HUES6 (cell line): ENCODE measurements at regions not wholly inside any gene's neighbourhood (a gene's known extent, or its start where the extent isn't known, plus 50 kb on each side); places are given as distances from the start of the nearest gene placed in this dataset.
"Not testable (repeated sequence)": the region's sequence is repeated elsewhere in the genome, so short reads cannot be mapped to it uniquely, and the experiment has no call there.

Experiments used
- H3K27ac ChIP-seq: 2 replicates; pipeline ENCODE4 v1.7.0; 2013; ENCODE audit warnings: low read depth, mild to moderate bottlenecking, low read length, inconsistent platforms
- H3K27me3 ChIP-seq: 2 replicates; pipeline ENCODE4 v1.6.1; 2013; ENCODE audit warnings: low read length; ENCODE audit not compliant: control insufficient read depth, insufficient read depth
- H3K36me3 ChIP-seq: 2 replicates; pipeline ENCODE4 v1.6.1; 2013; ENCODE audit warnings: low read length; ENCODE audit not compliant: control insufficient read depth, insufficient read depth
- H3K4me1 ChIP-seq: 2 replicates; pipeline ENCODE4 v1.6.1; 2013; ENCODE audit warnings: low read length; ENCODE audit not compliant: control insufficient read depth, insufficient read depth
- H3K4me3 ChIP-seq: 2 replicates; pipeline ENCODE4 v1.5.1; 2013; ENCODE audit warnings: low read depth, low read length
- H3K9ac ChIP-seq: one replicate; pipeline ENCODE4 v1.6.1; 2013; ENCODE audit warnings: mild to moderate bottlenecking, low read length
- H3K9me3 ChIP-seq: 2 replicates; pipeline ENCODE4 v1.6.1; 2013; ENCODE audit warnings: low read depth, low read length; ENCODE audit not compliant: control insufficient read depth, insufficient read depth

DNA sequence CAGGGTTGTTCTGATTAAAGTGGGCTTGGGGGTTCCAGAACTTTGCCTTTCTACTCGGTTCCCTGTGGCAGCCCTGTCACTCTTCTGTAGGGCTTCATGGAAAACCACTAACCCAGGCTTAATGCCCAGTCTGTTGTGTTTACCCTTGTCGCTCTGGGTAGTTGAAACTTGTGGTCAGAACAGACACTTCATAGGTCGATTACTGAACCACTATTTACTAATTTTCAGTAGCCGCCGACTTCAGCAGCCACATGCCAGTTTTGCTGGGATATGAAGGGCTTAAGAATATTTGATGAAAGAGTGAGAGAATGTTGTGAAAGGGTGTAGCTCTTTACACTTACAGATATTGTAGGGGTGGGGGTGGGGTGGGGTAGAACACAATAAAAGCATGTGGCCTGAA lies 362.3 kb downstream of the RND3 start:
- Histone ChIP-seq H3K27me3 (no peaks in the 10 kb centered on the region), H3K9ac (no peak overlapping the region), H3K27ac (no peak overlapping the region), H3K9me3 (peaks cover 8% of the 10 kb centered on the region; the same call in 1 of the 2 replicates), H3K36me3 (no peaks in the 10 kb centered on the region), H3K4me3 (no peak overlapping the region), H3K4me1 (peaks cover 24% of the 10 kb centered on the region)

- Histone ChIP-seq H3K4me1 (peaks cover 28% of the 10 kb centered on the region), H3K9me3 (peaks cover 8% of the 10 kb centered on the region; the same call in 1 of the 2 replicates), H3K27me3 (no peaks in the 10 kb centered on the region), H3K4me3 (no peak overlapping the region), H3K36me3 (no peaks in the 10 kb centered on the region), H3K9ac (no peak overlapping the region), H3K27ac (no peak overlapping the region)
Measured at GRCh38 chr2:150124739-150125138, 362.7 kb downstream of the RND3 start.

GRCh38 chr2:150122871-150123613 lies 364.4 kb downstream of the RND3 start:
- no peaks in the 10 kb centered on the region for H3K27me3 ChIP-seq
- peaks cover 31% of the 10 kb centered on the region for H3K4me1 ChIP-seq
- H3K9me3 ChIP-seq = no peaks in the 10 kb centered on the region
- no peak overlapping the region for H3K4me3 ChIP-seq
- no peak overlapping the region for H3K9ac ChIP-seq
- no peaks in the 10 kb centered on the region for H3K36me3 ChIP-seq
- no peak overlapping the region for H3K27ac ChIP-seq

DNA sequence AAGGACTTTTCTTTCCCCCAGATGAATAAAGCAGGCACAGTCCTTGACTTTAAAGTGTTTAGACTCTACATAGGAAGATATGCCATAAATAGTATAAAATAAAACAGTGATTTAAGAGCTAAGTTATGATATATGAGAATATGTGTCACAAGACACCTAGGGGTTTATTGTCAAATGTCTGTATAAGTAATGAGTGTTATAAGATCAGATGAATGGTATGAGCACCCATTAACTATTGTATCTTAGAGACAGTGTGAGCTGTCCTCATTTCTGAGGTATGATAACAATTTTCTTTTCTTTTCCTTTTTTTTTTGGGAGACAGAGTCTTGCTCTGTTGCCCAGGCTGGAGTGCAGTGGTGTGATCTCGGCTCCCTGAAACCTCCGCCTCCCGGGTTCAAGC lies 365.3 kb downstream of the RND3 start:
- Histone ChIP-seq H3K4me3 (no peak overlapping the region), H3K9ac (no peak overlapping the region), H3K27ac (no peak overlapping the region), H3K27me3 (no peaks in the 10 kb centered on the region), H3K36me3 (no peaks in the 10 kb centered on the region), H3K9me3 (no peaks in the 10 kb centered on the region), H3K4me1 (peaks cover 31% of the 10 kb centered on the region)

GRCh38 chr2:150120326-150120955 lies 367.0 kb downstream of the RND3 start:
- Histone ChIP-seq H3K9me3 (no peaks in the 10 kb centered on the region), H3K4me3 (no peak overlapping the region), H3K9ac (no peak overlapping the region), H3K36me3 (no peaks in the 10 kb centered on the region), H3K27ac (no peak overlapping the region), H3K27me3 (no peaks in the 10 kb centered on the region), H3K4me1 (peaks cover 19% of the 10 kb centered on the region)

DNA sequence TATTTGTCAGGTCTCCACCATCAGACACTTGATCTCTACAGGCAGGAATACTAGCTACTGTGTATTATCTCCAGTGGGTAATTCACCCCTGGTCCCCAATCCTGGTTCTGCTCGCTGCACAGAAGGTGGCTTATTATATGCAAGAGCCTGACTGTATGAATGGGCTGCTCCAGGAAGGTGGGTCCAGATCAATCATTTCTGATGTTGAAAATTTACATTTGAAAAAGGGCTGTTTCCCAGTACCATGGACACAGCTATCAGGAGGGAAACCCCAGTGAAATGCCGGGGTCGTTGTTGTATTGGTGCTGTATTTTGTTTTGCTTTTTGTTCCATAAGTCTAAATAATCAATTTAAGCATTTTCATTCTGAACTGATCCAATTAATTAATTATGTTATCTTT lies 367.6 kb downstream of the RND3 start:
- H3K4me3 ChIP-seq = no peak overlapping the region
- H3K9me3 ChIP-seq = no peaks in the 10 kb centered on the region

DNA sequence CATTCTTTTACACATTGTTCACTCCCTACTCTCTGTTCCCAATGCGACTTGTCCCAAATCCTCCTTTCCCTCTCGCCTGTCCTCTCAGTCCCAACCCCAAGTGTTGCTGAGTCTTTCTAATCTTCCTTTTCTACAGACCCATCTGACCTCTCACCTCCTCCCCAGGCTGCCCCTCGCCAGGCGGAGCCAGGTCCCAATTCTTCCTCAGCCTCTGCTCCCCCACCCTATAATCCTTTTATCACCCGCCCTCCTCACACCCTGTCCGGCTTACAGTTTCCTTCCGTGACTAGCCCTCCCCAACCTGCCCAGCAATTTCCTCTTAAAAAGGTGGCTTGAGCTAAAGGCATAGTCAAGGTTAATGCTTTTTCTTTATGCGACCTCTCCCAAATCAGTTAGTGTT lies 373.4 kb downstream of the RND3 start:
- H3K27me3 ChIP-seq, H3K9me3 ChIP-seq: not testable (repeated sequence)

More for the DNA sequence above, 367.6 kb downstream of the RND3 start:
- Histone ChIP-seq H3K36me3 (no peaks in the 10 kb centered on the region), H3K9ac (no peak overlapping the region), H3K27me3 (no peaks in the 10 kb centered on the region), H3K4me1 (peaks cover 19% of the 10 kb centered on the region), H3K27ac (no peak overlapping the region)

DNA sequence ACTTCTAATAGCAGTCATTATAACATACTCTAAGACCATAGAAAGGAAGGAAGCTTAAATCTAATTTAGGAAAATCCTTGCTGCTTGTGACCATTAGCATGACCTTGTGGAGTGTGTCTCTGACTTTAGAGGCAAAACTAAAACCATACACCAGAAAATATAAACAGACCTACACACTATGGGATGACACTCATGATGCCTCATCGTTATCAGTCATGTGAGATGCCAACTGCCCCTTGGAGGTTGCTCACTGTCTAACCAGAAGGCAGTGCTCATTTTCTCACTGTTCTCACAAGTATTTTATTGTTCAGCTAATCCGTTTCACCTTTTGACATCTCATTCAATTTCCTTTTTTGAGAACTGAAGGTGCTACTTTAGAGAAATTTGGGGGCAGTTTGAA lies 376.9 kb downstream of the RND3 start:
- Histone ChIP-seq H3K4me3 (no peak overlapping the region), H3K9ac (no peak overlapping the region)

More for the DNA sequence above, 373.4 kb downstream of the RND3 start:
- not testable (repeated sequence) for H3K36me3 ChIP-seq, H3K4me3 ChIP-seq, H3K27ac ChIP-seq, H3K4me1 ChIP-seq, H3K9ac ChIP-seq

DNA sequence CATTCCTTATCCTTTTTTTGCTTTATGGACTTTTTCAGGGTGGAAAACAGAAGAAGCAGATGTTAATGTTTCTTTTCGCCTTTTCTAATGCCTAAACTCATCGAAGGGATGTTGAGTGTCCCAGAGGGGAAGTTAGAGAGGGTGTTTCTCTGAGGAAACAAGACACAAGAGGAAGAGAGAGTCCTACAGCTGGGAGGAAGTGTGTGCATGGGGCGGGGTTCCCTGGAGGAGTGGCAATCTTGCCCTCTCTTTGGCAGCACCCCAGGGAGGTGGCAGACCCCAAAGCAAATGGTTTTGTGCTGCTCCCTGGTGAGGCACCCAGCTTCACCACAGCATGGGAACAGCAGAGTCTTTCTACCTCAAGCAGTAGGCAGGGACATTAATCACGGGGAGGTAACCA lies 377.6 kb downstream of the RND3 start:
- Histone ChIP-seq H3K27ac (no peak overlapping the region), H3K9ac (no peak overlapping the region), H3K4me3 (no peak overlapping the region), H3K9me3 (peaks cover 4% of the 10 kb centered on the region; the same call in 1 of the 2 replicates), H3K36me3 (no peaks in the 10 kb centered on the region), H3K27me3 (no peaks in the 10 kb centered on the region), H3K4me1 (no peaks in the 10 kb centered on the region)

More for the DNA sequence above, 376.9 kb downstream of the RND3 start:
- no peaks in the 10 kb centered on the region for H3K36me3 ChIP-seq
- no peaks in the 10 kb centered on the region for H3K4me1 ChIP-seq
- no peaks in the 10 kb centered on the region for H3K27me3 ChIP-seq
- no peak overlapping the region for H3K27ac ChIP-seq
- H3K9me3 ChIP-seq = peaks cover under 1% of the 10 kb centered on the region; the same call in 1 of the 2 replicates

- Histone ChIP-seq H3K36me3 (no peaks in the 10 kb centered on the region), H3K9ac (no peak overlapping the region), H3K4me1 (no peaks in the 10 kb centered on the region), H3K27ac (no peak overlapping the region), H3K4me3 (no peak overlapping the region), H3K27me3 (no peaks in the 10 kb centered on the region), H3K9me3 (peaks cover 4% of the 10 kb centered on the region; the same call in 1 of the 2 replicates)
Measured at GRCh38 chr2:150109028-150109427, 378.4 kb downstream of the RND3 start.

GRCh38 chr2:150107816-150108215 lies 379.7 kb downstream of the RND3 start:
- no peaks in the 10 kb centered on the region for H3K36me3 ChIP-seq
- no peak overlapping the region for H3K9ac ChIP-seq
- H3K4me3 ChIP-seq = no peak overlapping the region
- H3K9me3 ChIP-seq = peaks cover 4% of the 10 kb centered on the region; the same call in 1 of the 2 replicates
- no peaks in the 10 kb centered on the region for H3K4me1 ChIP-seq
- H3K27me3 ChIP-seq = no peaks in the 10 kb centered on the region
- H3K27ac ChIP-seq = no peak overlapping the region
